CD14-positive monocyte (primary cell): ENCODE measurements at regions not wholly inside any gene's neighbourhood (a gene's known extent, or its start where the extent isn't known, plus 50 kb on each side); places are given as distances from the start of the nearest gene placed in this dataset.
A peak's percentile ranks its signal among the peaks of the same experiment; 100 is the strongest.

ENCODE experiments used
- DNase-seq, 3 donors: peaks; one replicate each; pipeline ENCODE4 v3.0.0-alpha.2; 2011 to 2022
- H2AFZ ChIP-seq: 2 replicates; pipeline ENCODE4 v1.6.0; 2012; ENCODE audit warnings: mild to moderate bottlenecking, low read depth, low read length, inconsistent platforms; ENCODE audit not compliant: insufficient read depth, poor library complexity, severe bottlenecking
- H3K27ac ChIP-seq, 2 donors: 1 replicate in 1 of 2; 2 replicates in 1 of 2; pipeline ENCODE4 v1.5.1; 2012 to 2013; ENCODE audit warnings: low read length in 2 of 2, control low read depth in 1 of 2, inconsistent platforms in 1 of 2, low read depth in 1 of 2, mild to moderate bottlenecking in 1 of 2
- H3K27me3 ChIP-seq, 2 donors: one replicate each; pipeline versions ENCODE4 v1.6.0 to v1.6.1; 2011 to 2013; ENCODE audit warnings: low read length in 2 of 2; ENCODE audit not compliant: control insufficient read depth in 2 of 2, insufficient read depth in 2 of 2
- H3K36me3 ChIP-seq, 2 donors: replicated peaks in 1 of 2; 1 replicate in 1 of 2; 2 replicates in 1 of 2; pipeline versions ENCODE4 v1.5.1 to v1.6.1; 2012 to 2013; ENCODE audit warnings: low read length in 2 of 2, control low read depth in 1 of 2, inconsistent platforms in 1 of 2, mild to moderate bottlenecking in 1 of 2; ENCODE audit not compliant: insufficient read depth in 2 of 2, control insufficient read depth in 1 of 2
- H3K4me1 ChIP-seq, 2 donors: 1 replicate in 1 of 2; 2 replicates in 1 of 2; pipeline versions ENCODE4 v1.5.1 to v1.6.1; 2012 to 2013; ENCODE audit warnings: low read length in 2 of 2, control low read depth in 1 of 2, inconsistent platforms in 1 of 2, mild to moderate bottlenecking in 1 of 2, moderate library complexity in 1 of 2; ENCODE audit not compliant: insufficient read depth in 2 of 2, control insufficient read depth in 1 of 2
- H3K4me2 ChIP-seq: replicated peaks from 2 replicates; pipeline ENCODE3; 2012; ENCODE audit warnings: low read length, moderate library complexity, mild to moderate bottlenecking; ENCODE audit not compliant: poor library complexity, severe bottlenecking; ENCODE audit errors: extremely low read depth
- H3K4me3 ChIP-seq, 3 experiments: fragments of 200-600 bp in 1 of 3; sonication (generic) in 1 of 3; replicated peaks in 1 of 3; 1 replicate in 2 of 3; 2 replicates in 1 of 3; pipeline ENCODE4 v1.5.1; 2011 to 2013; ENCODE audit warnings: low read length in 3 of 3, mild to moderate bottlenecking in 3 of 3, control low read depth in 2 of 3, low read depth in 2 of 3, inconsistent platforms in 1 of 3, moderate library complexity in 1 of 3
- H3K79me2 ChIP-seq: 2 replicates; pipeline ENCODE4 v1.6.0; 2012; ENCODE audit warnings: mild to moderate bottlenecking, control low read depth, inconsistent platforms, low read length, moderate library complexity; ENCODE audit not compliant: insufficient read depth
- H3K9ac ChIP-seq: 2 replicates; pipeline ENCODE4 v1.6.0; 2017; ENCODE audit warnings: low read length, mild to moderate bottlenecking; ENCODE audit not compliant: insufficient read depth, poor library complexity, severe bottlenecking
- H3K9me3 ChIP-seq, 2 donors: replicated peaks in 1 of 2; 1 replicate in 1 of 2; 2 replicates in 1 of 2; pipeline versions ENCODE4 v1.5.1 to v1.6.1; 2012 to 2013; ENCODE audit warnings: low read length in 2 of 2, control low read depth in 1 of 2; ENCODE audit not compliant: control insufficient read depth in 1 of 2, insufficient read depth in 1 of 2
- H4K20me1 ChIP-seq: 2 replicates; pipeline ENCODE4 v1.6.0; 2012; ENCODE audit warnings: mild to moderate bottlenecking, low read length, control low read depth, moderate library complexity; ENCODE audit not compliant: insufficient read depth
- H3K27ac Mint-ChIP-seq, 7 donors: one replicate each; pipeline ENCODE4 v1.8.0; 2020; ENCODE audit warnings: mild to moderate bottlenecking in 7 of 7, mixed read lengths in 7 of 7, moderate library complexity in 6 of 7, inconsistent platforms in 2 of 7
- H3K27me3 Mint-ChIP-seq, 3 donors: one replicate each; pipeline ENCODE4 v1.8.0; 2021 to 2022; ENCODE audit warnings: low read depth in 3 of 3, mild to moderate bottlenecking in 3 of 3, mixed read lengths in 3 of 3, moderate library complexity in 3 of 3, inconsistent platforms in 1 of 3
- H3K36me3 Mint-ChIP-seq, 2 donors: one replicate each; pipeline ENCODE4 v1.8.0; 2020; ENCODE audit warnings: mixed read lengths in 2 of 2, inconsistent platforms in 1 of 2, mild to moderate bottlenecking in 1 of 2
- H3K4me1 Mint-ChIP-seq: one replicate; pipeline ENCODE4 v1.8.0; 2020; ENCODE audit warnings: mild to moderate bottlenecking, mixed read lengths
- H3K4me3 Mint-ChIP-seq, 2 donors: one replicate each; pipeline ENCODE4 v1.8.0; 2020; ENCODE audit warnings: mild to moderate bottlenecking in 2 of 2, mixed read lengths in 2 of 2, moderate library complexity in 1 of 2
- H3K9me3 Mint-ChIP-seq, 7 donors: one replicate each; pipeline ENCODE4 v1.8.0; 2020 to 2022; ENCODE audit warnings: mixed read lengths in 7 of 7, mild to moderate bottlenecking in 6 of 7, moderate library complexity in 6 of 7, inconsistent platforms in 2 of 7
- WGBS: methylation state at CpG from one replicate; pipeline ENCODE4 v1.1.5; 2013; ENCODE audit warnings: missing lambda C conversion rate; ENCODE audit not compliant: insufficient coverage; 5-methylcytosine and 5-hydroxymethylcytosine counted together
- intact Hi-C, 2 donors: fragments of 100-400 bp; cut with micrococcal nuclease; formaldehyde crosslinking; loops; one replicate each; pipeline versions ENCODE4 v1.15.0 to v1.15.1; 2023
- TF ChIP-seq, protein P1 (sequence below): fragments of 200-600 bp; IDR thresholded peaks from one replicate; pipeline ENCODE4 v1.8.0; 2022; ENCODE audit warnings: antibody characterized with exemption, mild to moderate bottlenecking

DNA sequence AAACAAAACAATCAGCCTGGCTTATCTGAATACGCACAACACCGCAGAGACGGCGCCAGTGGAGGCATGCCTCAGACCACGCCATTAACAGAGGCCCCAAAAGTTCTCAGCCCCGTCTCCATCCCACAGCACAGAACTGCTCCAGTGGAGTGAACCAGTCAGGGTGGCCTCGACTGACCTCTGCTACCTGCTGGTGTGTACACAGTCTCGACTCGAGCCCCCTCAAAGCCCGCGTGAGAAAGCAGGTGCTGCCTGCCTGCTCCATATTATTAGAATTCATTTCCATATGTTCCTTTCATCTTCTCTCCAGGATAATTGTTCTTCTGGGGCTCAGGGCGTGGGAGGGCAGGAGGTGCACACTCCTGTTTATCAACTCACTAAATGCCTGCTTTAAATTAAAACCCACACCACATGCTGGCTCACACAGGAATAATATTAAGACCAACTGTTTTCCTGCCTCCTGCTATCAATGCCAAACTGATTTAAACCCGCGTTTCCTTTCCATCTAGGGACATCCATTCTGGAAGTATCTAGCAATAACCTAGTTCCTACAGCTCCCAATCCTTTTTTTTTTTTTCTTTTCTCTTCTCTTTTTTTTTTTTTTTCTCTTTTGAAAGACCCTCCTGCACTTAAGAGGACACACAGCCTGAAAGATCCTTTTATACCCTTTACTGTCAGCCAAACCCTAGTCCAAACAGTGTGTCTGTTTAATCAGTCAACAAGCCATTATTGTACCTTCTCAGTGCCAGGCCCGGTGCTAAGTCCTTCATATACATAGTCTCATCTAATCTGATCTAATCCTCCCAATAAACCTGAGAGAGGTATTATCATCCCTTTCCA lies 101.2 kb downstream of the TLE3 start:
- no peak overlapping the region for H3K4me2 ChIP-seq
- no peak overlapping the region for H3K27ac Mint-ChIP-seq
- no peak overlapping the region for H3K4me3 ChIP-seq
- H3K4me1 ChIP-seq, result no peaks in the 10 kb centered on the region
- TF ChIP-seq, protein P1, sequence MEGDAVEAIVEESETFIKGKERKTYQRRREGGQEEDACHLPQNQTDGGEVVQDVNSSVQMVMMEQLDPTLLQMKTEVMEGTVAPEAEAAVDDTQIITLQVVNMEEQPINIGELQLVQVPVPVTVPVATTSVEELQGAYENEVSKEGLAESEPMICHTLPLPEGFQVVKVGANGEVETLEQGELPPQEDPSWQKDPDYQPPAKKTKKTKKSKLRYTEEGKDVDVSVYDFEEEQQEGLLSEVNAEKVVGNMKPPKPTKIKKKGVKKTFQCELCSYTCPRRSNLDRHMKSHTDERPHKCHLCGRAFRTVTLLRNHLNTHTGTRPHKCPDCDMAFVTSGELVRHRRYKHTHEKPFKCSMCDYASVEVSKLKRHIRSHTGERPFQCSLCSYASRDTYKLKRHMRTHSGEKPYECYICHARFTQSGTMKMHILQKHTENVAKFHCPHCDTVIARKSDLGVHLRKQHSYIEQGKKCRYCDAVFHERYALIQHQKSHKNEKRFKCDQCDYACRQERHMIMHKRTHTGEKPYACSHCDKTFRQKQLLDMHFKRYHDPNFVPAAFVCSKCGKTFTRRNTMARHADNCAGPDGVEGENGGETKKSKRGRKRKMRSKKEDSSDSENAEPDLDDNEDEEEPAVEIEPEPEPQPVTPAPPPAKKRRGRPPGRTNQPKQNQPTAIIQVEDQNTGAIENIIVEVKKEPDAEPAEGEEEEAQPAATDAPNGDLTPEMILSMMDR, result no peak
- H3K27me3 Mint-ChIP-seq, result peaks cover 2 to 7% (median 2%) of the 10 kb centered on the region in 3 donors
- no peak overlapping the region for H3K9ac ChIP-seq
- H3K79me2 ChIP-seq, result no peaks in the 10 kb centered on the region
- no peak overlapping the region for H3K4me3 Mint-ChIP-seq
- H3K36me3 ChIP-seq, result no peaks in the 10 kb centered on the region
- H3K36me3 Mint-ChIP-seq, result no peaks in the 10 kb centered on the region
- no peak overlapping the region for H2AFZ ChIP-seq
- no peaks in the 10 kb centered on the region for H3K9me3 ChIP-seq
- no peak for DNase-seq
- no peaks in the 10 kb centered on the region for H4K20me1 ChIP-seq
- no peak overlapping the region for H3K27ac ChIP-seq
- intact Hi-C loops, result no loop called here
- H3K27me3 ChIP-seq, result no peaks in the 10 kb centered on the region
- peaks cover 5% of the 10 kb centered on the region for H3K4me1 Mint-ChIP-seq
- H3K9me3 Mint-ChIP-seq, result peaks cover 0 to 8% (median 3%) of the 10 kb centered on the region in 7 donors
- 79% methylated on average over 10 of the region's 15 CpGs for WGBS

DNA sequence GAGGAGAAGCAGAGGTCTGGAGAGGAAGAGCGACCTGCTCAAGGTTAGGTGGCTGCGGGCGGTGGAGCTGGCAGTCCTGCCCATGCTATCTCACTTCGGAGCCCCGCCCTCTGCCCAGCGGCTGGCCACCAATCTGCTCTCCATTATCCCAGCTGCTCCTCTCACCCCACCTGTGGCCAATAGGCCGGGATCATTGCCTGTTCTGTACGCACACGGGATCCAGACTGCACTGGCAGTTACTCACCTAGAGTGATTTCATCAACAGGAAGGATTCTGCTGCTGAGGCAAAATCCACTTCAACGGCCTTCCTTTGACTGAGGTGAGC lies 100.6 kb downstream of the TLE3 start:
- Mint-ChIP-seq H3K4me1 (peaks cover 5% of the 10 kb centered on the region), H3K4me3 (no peak overlapping the region), H3K36me3 (no peaks in the 10 kb centered on the region), H3K9me3 (peaks cover 0 to 8% (median 3%) of the 10 kb centered on the region in 7 donors), H3K27ac (peak overlapping the region in 1 of 7 donors; percentile 39), H3K27me3 (peaks cover 2 to 7% (median 2%) of the 10 kb centered on the region in 3 donors)
- no peak for DNase-seq
- TF ChIP-seq, protein P1, result no peak
- H3K4me1 ChIP-seq, result no peaks in the 10 kb centered on the region
- H3K4me2 ChIP-seq, result no peak overlapping the region
- no peaks in the 10 kb centered on the region for H3K79me2 ChIP-seq
- intact Hi-C loops, result no loop called here
- WGBS, result 85% methylated on average over 7 of the region's 10 CpGs
- H3K36me3 ChIP-seq, result no peaks in the 10 kb centered on the region
- no peaks in the 10 kb centered on the region for H3K9me3 ChIP-seq
- H3K9ac ChIP-seq, result no peak overlapping the region
- H3K4me3 ChIP-seq, result no peak overlapping the region
- H2AFZ ChIP-seq, result no peak overlapping the region
- no peaks in the 10 kb centered on the region for H3K27me3 ChIP-seq
- no peaks in the 10 kb centered on the region for H4K20me1 ChIP-seq
- H3K27ac ChIP-seq, result no peak overlapping the region
